Fibroblast of lung (primary cell): ENCODE measurements at regions not wholly inside any gene's neighbourhood (a gene's known extent, or its start where the extent isn't known, plus 50 kb on each side); places are given as distances from the start of the nearest gene placed in this dataset.

Experiments
- DNase-seq, 2 donors: peaks; one replicate each; pipeline versions ENCODE4 v3.0.0 to v3.0.0-alpha.2; 2010; ENCODE audit warnings: low read depth in 2 of 2
- H2AFZ ChIP-seq: 2 replicates; pipeline ENCODE4 v1.5.1; 2012; ENCODE audit warnings: low read length, control low read depth, inconsistent platforms
- H3K27ac ChIP-seq: 2 replicates; pipeline ENCODE4 v1.5.1; 2011; ENCODE audit warnings: low read length, control low read depth; ENCODE audit not compliant: insufficient read depth
- H3K27me3 ChIP-seq: 2 replicates; pipeline ENCODE4 v1.5.1; 2011; ENCODE audit warnings: mild to moderate bottlenecking, low read length; ENCODE audit not compliant: control insufficient read depth, insufficient read depth
- H3K36me3 ChIP-seq: 2 replicates; pipeline ENCODE4 v1.5.1; 2011; ENCODE audit warnings: low read length; ENCODE audit not compliant: control insufficient read depth, insufficient read depth
- H3K4me1 ChIP-seq: 2 replicates; pipeline ENCODE4 v1.5.1; 2011; ENCODE audit warnings: low read length; ENCODE audit not compliant: control insufficient read depth, insufficient read depth; ENCODE audit errors: extremely low read depth
- H3K4me2 ChIP-seq: 2 replicates; pipeline ENCODE4 v1.5.1; 2011; ENCODE audit warnings: low read length, control low read depth; ENCODE audit not compliant: insufficient read depth; ENCODE audit errors: extremely low read depth
- H3K4me3 ChIP-seq, 4 experiments: fragments of 200-600 bp in 1 of 4; sonication (generic) in 1 of 4; replicated peaks in 1 of 4; 2 replicates each; pipeline ENCODE4 v1.5.1; 2011 to 2016; ENCODE audit warnings: low read length in 4 of 4, low read depth in 3 of 4, mild to moderate bottlenecking in 3 of 4, control low read depth in 2 of 4, inconsistent platforms in 1 of 4, mixed read lengths in 1 of 4; ENCODE audit not compliant: insufficient read depth in 1 of 4; ENCODE audit errors: control extremely low read depth in 1 of 4
- H3K79me2 ChIP-seq: 2 replicates; pipeline ENCODE4 v1.5.1; 2012; ENCODE audit warnings: mild to moderate bottlenecking, low read length, inconsistent platforms; ENCODE audit not compliant: control insufficient read depth, insufficient read depth
- H3K9ac ChIP-seq: 2 replicates; pipeline ENCODE4 v1.5.1; 2011; ENCODE audit warnings: mild to moderate bottlenecking, low read length, control low read depth; ENCODE audit not compliant: insufficient read depth
- H3K9me3 ChIP-seq: 2 replicates; pipeline ENCODE4 v1.5.1; 2012; ENCODE audit warnings: low read depth, low read length; ENCODE audit not compliant: control insufficient read depth, insufficient read depth
- H4K20me1 ChIP-seq: 2 replicates; pipeline ENCODE4 v1.5.1; 2011; ENCODE audit warnings: low read length; ENCODE audit not compliant: control insufficient read depth, insufficient read depth; ENCODE audit errors: extremely low read depth
- CTCF ChIP-seq, 2 donors: IDR thresholded peaks in 1 of 2; conservative IDR thresholded peaks in 1 of 2; 1 replicate in 1 of 2; 2 replicates in 1 of 2; pipeline ENCODE4 v1.5.1; 2011 to 2012; ENCODE audit warnings: low read length in 2 of 2, control low read depth in 1 of 2, inconsistent platforms in 1 of 2, low read depth in 1 of 2, mild to moderate bottlenecking in 1 of 2
- EZH2 ChIP-seq: IDR thresholded peaks from 2 replicates; pipeline ENCODE4 v1.5.1; 2012; ENCODE audit warnings: low read length, control low read depth, mild to moderate bottlenecking; ENCODE audit errors: missing control alignments

- H3K27ac ChIP-seq, result no peak overlapping the region
- no peaks in the 10 kb centered on the region for H4K20me1 ChIP-seq
- H3K9ac ChIP-seq, result no peak overlapping the region
- H3K36me3 ChIP-seq, result no peaks in the 10 kb centered on the region
- H3K4me2 ChIP-seq, result no peak overlapping the region
- H2AFZ ChIP-seq, result no peak overlapping the region
- H3K79me2 ChIP-seq, result no peaks in the 10 kb centered on the region
- TF ChIP-seq EZH2, result no peak
- no peak for TF ChIP-seq CTCF (conservative IDR thresholded peaks at IDR 0.05 in 1 of 2, IDR thresholded peaks at IDR 0.05 in 1 of 2; ENCODE audit: low read depth in 1 of 2, low read length in 2 of 2)
- H3K4me1 ChIP-seq, result peaks cover 2% of the 10 kb centered on the region
- peaks cover 3% of the 10 kb centered on the region for H3K27me3 ChIP-seq
- DNase-seq, result no peak
- H3K4me3 ChIP-seq, result no peak overlapping the region
- no peaks in the 10 kb centered on the region for H3K9me3 ChIP-seq
These were observed 101.5 kb upstream of the ANKRD1 start for GRCh38 chr10:91022390-91022789.

- Histone ChIP-seq H3K9me3 (no peaks in the 10 kb centered on the region), H2AFZ (peak overlapping the region; percentile 23), H3K27me3 (peaks cover 2% of the 10 kb centered on the region), H3K4me1 (peaks cover 2% of the 10 kb centered on the region), H3K4me2 (no peak overlapping the region), H3K27ac (no peak overlapping the region), H4K20me1 (no peaks in the 10 kb centered on the region), H3K9ac (no peak overlapping the region), H3K79me2 (no peaks in the 10 kb centered on the region), H3K36me3 (no peaks in the 10 kb centered on the region), H3K4me3 (no peak overlapping the region)
- DNase-seq, result peak in 1 of 2 donors; percentile 15
- TF ChIP-seq CTCF (conservative IDR thresholded peaks at IDR 0.05 in 1 of 2, IDR thresholded peaks at IDR 0.05 in 1 of 2; ENCODE audit: low read depth in 1 of 2, low read length in 2 of 2) (no peak), EZH2 (no peak)
These were observed 102.2 kb upstream of the ANKRD1 start for GRCh38 chr10:91022924-91023699.

GRCh38 chr10:91023700-91024398 lies 103.0 kb upstream of the ANKRD1 start:
- no peak overlapping the region for H3K27ac ChIP-seq
- H2AFZ ChIP-seq, result no peak overlapping the region
- H3K9ac ChIP-seq, result no peak overlapping the region
- H4K20me1 ChIP-seq, result no peaks in the 10 kb centered on the region
- H3K9me3 ChIP-seq, result no peaks in the 10 kb centered on the region
- H3K79me2 ChIP-seq, result no peaks in the 10 kb centered on the region
- no peak overlapping the region for H3K4me2 ChIP-seq
- TF ChIP-seq EZH2, result no peak
- TF ChIP-seq CTCF (conservative IDR thresholded peaks at IDR 0.05 in 1 of 2, IDR thresholded peaks at IDR 0.05 in 1 of 2; ENCODE audit: low read depth in 1 of 2, low read length in 2 of 2), result no peak
- H3K4me3 ChIP-seq, result no peak overlapping the region
- peak in 1 of 2 donors; percentile 6 for DNase-seq
- peaks cover 2% of the 10 kb centered on the region for H3K4me1 ChIP-seq
- H3K27me3 ChIP-seq, result no peaks in the 10 kb centered on the region
- no peaks in the 10 kb centered on the region for H3K36me3 ChIP-seq
